Smooth muscle cell (in vitro differentiated cells): ENCODE measurements at regions not wholly inside any gene's neighbourhood (a gene's known extent, or its start where the extent isn't known, plus 50 kb on each side); places are given as distances from the start of the nearest gene placed in this dataset.

ENCODE experiments used
- DNase-seq: peaks from one replicate; lab custom pipeline; 2025; ENCODE audit not compliant: unreplicated experiment; lab: John Stamatoyannopoulos, UW
- H2AFZ ChIP-seq: fragments of 200-600 bp; sonication (generic); 2 replicates; pipeline ENCODE4 v1.6.0; 2016; ENCODE audit warnings: antibody characterized with exemption, low read depth, mild to moderate bottlenecking
- H3F3A ChIP-seq: fragments of 200-600 bp; sonication (generic); 2 replicates; pipeline ENCODE4 v1.6.0; 2017; ENCODE audit warnings: antibody characterized with exemption, low read depth
- H3K27ac ChIP-seq: fragments of 200-600 bp; sonication (generic); 2 replicates; pipeline ENCODE4 v1.5.1; 2016; ENCODE audit warnings: low read depth, mild to moderate bottlenecking
- H3K27me3 ChIP-seq: fragments of 200-600 bp; sonication (generic); 2 replicates; pipeline ENCODE4 v1.6.1; 2016; ENCODE audit warnings: low read depth, mild to moderate bottlenecking
- H3K36me3 ChIP-seq: fragments of 200-600 bp; sonication (generic); 2 replicates; pipeline ENCODE4 v1.5.1; 2016; ENCODE audit warnings: low read depth
- H3K4me1 ChIP-seq: fragments of 200-600 bp; sonication (generic); 2 replicates; pipeline ENCODE4 v1.5.1; 2016; ENCODE audit warnings: low read depth
- H3K4me2 ChIP-seq: fragments of 200-600 bp; sonication (generic); 2 replicates; pipeline ENCODE4 v1.6.0; 2016; ENCODE audit warnings: mild to moderate bottlenecking
- H3K4me3 ChIP-seq: fragments of 200-600 bp; sonication (generic); 2 replicates; pipeline ENCODE4 v1.5.1; 2016; ENCODE audit warnings: mild to moderate bottlenecking
- H3K79me2 ChIP-seq: fragments of 200-600 bp; sonication (generic); 2 replicates; pipeline ENCODE4 v1.6.0; 2016; ENCODE audit warnings: low read depth, mild to moderate bottlenecking
- H3K9ac ChIP-seq: fragments of 200-600 bp; sonication (generic); 2 replicates; pipeline ENCODE4 v1.6.0; 2016; ENCODE audit warnings: low read depth
- H3K9me3 ChIP-seq: fragments of 200-600 bp; sonication (generic); replicated peaks from 2 replicates; pipeline ENCODE4 v1.5.1; 2016; ENCODE audit warnings: low read depth
- H4K20me1 ChIP-seq: fragments of 200-600 bp; sonication (generic); 2 replicates; pipeline ENCODE4 v1.6.0; 2016; ENCODE audit warnings: low read depth
- WGBS: methylation state at CpG from one replicate; pipeline ENCODE4 v1.1.7; 2016; ENCODE audit warnings: low lambda C conversion rate; 5-methylcytosine and 5-hydroxymethylcytosine counted together
- TF ChIP-seq, protein P1 (sequence below): fragments of 200-600 bp; sonication (generic); IDR thresholded peaks from 2 replicates; pipeline ENCODE4 v1.5.1; 2017; ENCODE audit warnings: borderline replicate concordance, mild to moderate bottlenecking, antibody characterized with exemption; ENCODE audit not compliant: insufficient read depth, poor library complexity, severe bottlenecking

DNA sequence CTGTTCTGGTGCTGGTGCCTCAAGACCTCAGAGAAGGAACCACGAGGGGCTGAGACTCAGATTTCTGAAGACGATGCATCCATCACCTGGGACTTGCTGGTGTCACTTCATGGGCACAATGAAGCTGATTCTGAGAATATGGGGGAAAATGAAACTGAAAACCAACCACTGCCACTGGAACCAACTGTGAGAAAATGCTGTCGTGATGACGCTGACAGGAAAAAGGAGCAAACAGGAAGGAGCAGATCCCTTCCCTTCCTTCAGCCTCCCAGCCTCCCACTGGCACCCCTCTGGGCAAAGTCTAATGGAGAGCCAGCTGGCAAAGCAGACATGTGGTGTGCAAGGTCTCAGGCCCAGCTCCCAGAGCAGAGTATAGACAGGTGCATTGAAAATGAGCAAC, 109.7 kb downstream of the FOXI3 start:
- no peaks in the 10 kb centered on the region for H3K79me2 ChIP-seq
- H4K20me1 ChIP-seq: no peaks in the 10 kb centered on the region
- peaks cover 16% of the 10 kb centered on the region for H3K27me3 ChIP-seq
- 79% methylated on average over 4 of the region's 4 CpGs for WGBS
- no peaks in the 10 kb centered on the region for H3F3A ChIP-seq
- H3K9ac ChIP-seq: no peak overlapping the region
- TF ChIP-seq, protein P1, sequence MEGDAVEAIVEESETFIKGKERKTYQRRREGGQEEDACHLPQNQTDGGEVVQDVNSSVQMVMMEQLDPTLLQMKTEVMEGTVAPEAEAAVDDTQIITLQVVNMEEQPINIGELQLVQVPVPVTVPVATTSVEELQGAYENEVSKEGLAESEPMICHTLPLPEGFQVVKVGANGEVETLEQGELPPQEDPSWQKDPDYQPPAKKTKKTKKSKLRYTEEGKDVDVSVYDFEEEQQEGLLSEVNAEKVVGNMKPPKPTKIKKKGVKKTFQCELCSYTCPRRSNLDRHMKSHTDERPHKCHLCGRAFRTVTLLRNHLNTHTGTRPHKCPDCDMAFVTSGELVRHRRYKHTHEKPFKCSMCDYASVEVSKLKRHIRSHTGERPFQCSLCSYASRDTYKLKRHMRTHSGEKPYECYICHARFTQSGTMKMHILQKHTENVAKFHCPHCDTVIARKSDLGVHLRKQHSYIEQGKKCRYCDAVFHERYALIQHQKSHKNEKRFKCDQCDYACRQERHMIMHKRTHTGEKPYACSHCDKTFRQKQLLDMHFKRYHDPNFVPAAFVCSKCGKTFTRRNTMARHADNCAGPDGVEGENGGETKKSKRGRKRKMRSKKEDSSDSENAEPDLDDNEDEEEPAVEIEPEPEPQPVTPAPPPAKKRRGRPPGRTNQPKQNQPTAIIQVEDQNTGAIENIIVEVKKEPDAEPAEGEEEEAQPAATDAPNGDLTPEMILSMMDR: no peak
- DNase-seq: no peak
- H3K4me1 ChIP-seq: no peaks in the 10 kb centered on the region
- no peaks in the 10 kb centered on the region for H3K9me3 ChIP-seq
- no peak overlapping the region for H2AFZ ChIP-seq
- no peak overlapping the region for H3K27ac ChIP-seq
- no peaks in the 10 kb centered on the region for H3K36me3 ChIP-seq
- H3K4me2 ChIP-seq: no peak overlapping the region
- H3K4me3 ChIP-seq: no peak overlapping the region

DNA sequence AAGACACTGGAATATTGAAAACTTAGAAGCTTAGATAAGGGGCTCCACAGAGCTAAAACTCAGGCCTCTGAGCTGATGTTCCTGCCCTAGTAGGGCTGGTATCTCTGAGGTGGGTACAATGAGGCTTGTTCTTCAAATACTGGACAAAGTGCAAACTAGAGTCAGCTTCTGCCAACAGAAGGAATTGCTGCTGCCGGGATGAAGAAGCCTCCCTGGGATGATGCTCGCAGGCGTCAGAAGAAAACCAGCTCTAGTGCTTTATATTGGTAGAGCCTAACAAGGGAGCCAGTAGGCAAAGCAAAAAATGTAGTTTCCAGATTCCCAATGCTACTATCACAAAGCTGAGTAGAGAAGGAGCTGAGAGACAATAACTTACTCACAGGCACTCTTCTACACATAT, 118.1 kb downstream of the FOXI3 start:
- TF ChIP-seq, protein P1: no peak
- Histone ChIP-seq H3K36me3 (no peaks in the 10 kb centered on the region), H3K27ac (no peak overlapping the region), H4K20me1 (no peaks in the 10 kb centered on the region), H3K4me2 (no peak overlapping the region), H3K4me3 (no peak overlapping the region), H3K79me2 (no peaks in the 10 kb centered on the region), H3K27me3 (peaks cover 26% of the 10 kb centered on the region), H2AFZ (no peak overlapping the region), H3F3A (no peaks in the 10 kb centered on the region), H3K9ac (no peak overlapping the region), H3K4me1 (peaks cover 7% of the 10 kb centered on the region), H3K9me3 (no peaks in the 10 kb centered on the region)
- 88% methylated on average over 3 of the region's 3 CpGs for whole genome bisulfite sequencing
- no peak for DNase-seq

DNA sequence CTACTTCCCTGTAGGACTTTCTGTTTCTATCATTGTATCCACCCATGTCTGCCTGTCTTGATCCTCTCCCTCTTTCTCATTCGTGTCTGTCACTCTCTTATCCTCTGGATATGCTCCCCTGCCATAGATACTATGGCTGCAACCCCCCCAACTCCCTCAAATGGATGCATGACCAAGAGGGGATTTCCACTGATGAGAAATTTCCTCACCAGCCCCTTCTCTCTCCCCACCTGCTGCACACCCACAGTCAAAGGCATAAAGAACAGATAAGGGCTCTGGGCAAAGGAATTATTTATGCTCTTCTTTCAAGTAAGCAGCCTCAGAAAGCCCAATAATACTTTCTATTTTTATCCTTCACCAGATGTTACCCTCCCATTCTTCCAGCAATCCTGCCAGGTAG, 121.3 kb downstream of the FOXI3 start:
- WGBS: 85% methylated on average over 1 of the region's 1 CpG
- DNase-seq: no peak

More for the DNA sequence above, 121.3 kb downstream of the FOXI3 start:
- no peaks in the 10 kb centered on the region for H4K20me1 ChIP-seq
- no peak overlapping the region for H3K9ac ChIP-seq
- H3K27me3 ChIP-seq: peaks cover 13% of the 10 kb centered on the region
- no peaks in the 10 kb centered on the region for H3F3A ChIP-seq
- H3K4me3 ChIP-seq: no peak overlapping the region
- no peaks in the 10 kb centered on the region for H3K36me3 ChIP-seq
- H3K4me2 ChIP-seq: no peak overlapping the region
- H3K4me1 ChIP-seq: peaks cover 7% of the 10 kb centered on the region
- H3K27ac ChIP-seq: no peak overlapping the region
- H3K79me2 ChIP-seq: no peaks in the 10 kb centered on the region
- TF ChIP-seq, protein P1: no peak
- no peak overlapping the region for H2AFZ ChIP-seq
- no peaks in the 10 kb centered on the region for H3K9me3 ChIP-seq
